ENCODE measurements at regions not wholly inside any gene's neighbourhood (a gene's known extent, or its start where the extent isn't known, plus 50 kb on each side); places are given as distances from the start of the nearest gene placed in this dataset.
"Not testable (repeated sequence)": the region's sequence is repeated elsewhere in the genome, so short reads cannot be mapped to it uniquely, and the experiment has no call there.

GRCh38 chr7:13724191-13724976, 265.1 kb downstream of the ETV1 start:
- no peak for TF ChIP-seq CTCF (conservative IDR thresholded peaks at IDR 0.05; ENCODE audit: low read length)
- DNase-seq (ENCODE audit: low read depth), result no peak
- no peak overlapping the region for H3K4me3 ChIP-seq (ENCODE audit: low read length)

- no peak overlapping the region for H3K4me3 ChIP-seq (ENCODE audit: low read length)
- no peak for DNase-seq (ENCODE audit: low read depth)
- no peak for TF ChIP-seq CTCF (conservative IDR thresholded peaks at IDR 0.05; ENCODE audit: low read length)
Observed at GRCh38 chr7:13724977-13725566, 264.4 kb downstream of the ETV1 start.

- no peak for DNase-seq (ENCODE audit: low read depth)
- H3K4me3 ChIP-seq (ENCODE audit: low read length), result no peak overlapping the region
- no peak; the same call in 1 of the 2 replicates for TF ChIP-seq CTCF (conservative IDR thresholded peaks at IDR 0.05; ENCODE audit: low read length)
Observed at GRCh38 chr7:13725591-13725990, 263.9 kb downstream of the ETV1 start.

- no peak for TF ChIP-seq CTCF (conservative IDR thresholded peaks at IDR 0.05; ENCODE audit: low read length)
- no peak overlapping the region for H3K4me3 ChIP-seq (ENCODE audit: low read length)
- no peak for DNase-seq (ENCODE audit: low read depth)
Observed at GRCh38 chr7:13727279-13727678, 262.2 kb downstream of the ETV1 start.

- TF ChIP-seq CTCF (conservative IDR thresholded peaks at IDR 0.05; ENCODE audit: low read length), result no peak
- no peak for DNase-seq (ENCODE audit: low read depth)
- H3K4me3 ChIP-seq (ENCODE audit: low read length), result no peak overlapping the region
Observed at GRCh38 chr7:13727751-13728150, 261.7 kb downstream of the ETV1 start.

- DNase-seq (ENCODE audit: low read depth); H3K4me3 ChIP-seq (ENCODE audit: low read length): not testable (repeated sequence)
Observed at GRCh38 chr7:13728430-13728829, 261.0 kb downstream of the ETV1 start.

GRCh38 chr7:13731643-13732042, 257.8 kb downstream of the ETV1 start:
- no peak for TF ChIP-seq CTCF (conservative IDR thresholded peaks at IDR 0.05; ENCODE audit: low read length)
- H3K4me3 ChIP-seq (ENCODE audit: low read length), result no peak overlapping the region
- DNase-seq (ENCODE audit: low read depth), result no peak

Data from AG10803 (cell line).